ENCODE measurements at regions not wholly inside any gene's neighbourhood (a gene's known extent, or its start where the extent isn't known, plus 50 kb on each side); places are given as distances from the start of the nearest gene placed in this dataset.

GRCh38 chr11:121721961-121722360 is 269.2 kb upstream of the SORL1-AS1 start:
- TF ChIP-seq CTCF (IDR thresholded peaks at IDR 0.05) (no peak), POLR2A (IDR thresholded peaks at IDR 0.05) (no peak)

Data from breast epithelium (tissue), 3 donors.